ENCODE measurements at regions not wholly inside any gene's neighbourhood (a gene's known extent, or its start where the extent isn't known, plus 50 kb on each side); places are given as distances from the start of the nearest gene placed in this dataset.
"Not testable (repeated sequence)": the region's sequence is repeated elsewhere in the genome, so short reads cannot be mapped to it uniquely, and the experiment has no call there.

- DNase-seq = no peak
These were observed 890.4 kb downstream of the EFNA5 start for GRCh38 chr5:106780355-106780754.

- DNase-seq = not testable (repeated sequence)
These were observed 894.2 kb downstream of the EFNA5 start for GRCh38 chr5:106776515-106776914.

GRCh38 chr5:106768392-106768791 lies 902.3 kb downstream of the EFNA5 start:
- no peak for DNase-seq

GRCh38 chr5:106766916-106767315 lies 903.8 kb downstream of the EFNA5 start:
- DNase-seq = no peak

- no peak for DNase-seq
These were observed 911.2 kb downstream of the EFNA5 start for GRCh38 chr5:106759581-106759980.

GRCh38 chr5:106759152-106759551 lies 911.6 kb downstream of the EFNA5 start:
- DNase-seq = no peak

GRCh38 chr5:106757672-106758071 lies 913.1 kb downstream of the EFNA5 start:
- DNase-seq = no peak

GRCh38 chr5:106755789-106756188 lies 914.9 kb downstream of the EFNA5 start:
- DNase-seq = no peak

- no peak for DNase-seq
These were observed 915.7 kb downstream of the EFNA5 start for GRCh38 chr5:106755066-106755465.

GRCh38 chr5:106749826-106750225 lies 920.9 kb downstream of the EFNA5 start:
- DNase-seq = no peak

- no peak for DNase-seq
These were observed 931.6 kb downstream of the EFNA5 start for GRCh38 chr5:106739127-106739526.

GRCh38 chr5:106737111-106737510 lies 933.6 kb downstream of the EFNA5 start:
- DNase-seq = no peak

- no peak for DNase-seq
These were observed 938.1 kb downstream of the EFNA5 start for GRCh38 chr5:106732624-106733023.

- DNase-seq = no peak
These were observed 939.8 kb downstream of the EFNA5 start for GRCh38 chr5:106730912-106731311.

- no peak for DNase-seq
These were observed 940.2 kb downstream of the EFNA5 start for GRCh38 chr5:106730506-106730905.

- DNase-seq = no peak
These were observed 942.5 kb downstream of the EFNA5 start for GRCh38 chr5:106728208-106728607.

- no peak for DNase-seq
These were observed 943.7 kb downstream of the EFNA5 start for GRCh38 chr5:106727071-106727470.

GRCh38 chr5:106720367-106720766 lies 950.4 kb downstream of the EFNA5 start:
- no peak for DNase-seq

GRCh38 chr5:106699796-106700195 lies 970.9 kb downstream of the EFNA5 start:
- no peak for DNase-seq

GRCh38 chr5:106699198-106699597 lies 971.5 kb downstream of the EFNA5 start:
- DNase-seq = no peak

GRCh38 chr5:106698169-106698568 lies 972.6 kb downstream of the EFNA5 start:
- no peak for DNase-seq

- no peak for DNase-seq
These were observed 979.0 kb downstream of the EFNA5 start for GRCh38 chr5:106691701-106692100.

GRCh38 chr5:106690585-106690984 lies 980.2 kb downstream of the EFNA5 start:
- no peak for DNase-seq

- DNase-seq = no peak
These were observed 990.4 kb downstream of the EFNA5 start for GRCh38 chr5:106680330-106680729.

- no peak for DNase-seq
These were observed 993.7 kb downstream of the EFNA5 start for GRCh38 chr5:106677057-106677456.

- DNase-seq = no peak
These were observed 995.0 kb downstream of the EFNA5 start for GRCh38 chr5:106675687-106676086.
